ENCODE measurements at regions not wholly inside any gene's neighbourhood (a gene's known extent, or its start where the extent isn't known, plus 50 kb on each side); places are given as distances from the start of the nearest gene placed in this dataset.
A peak's percentile ranks its signal among the peaks of the same experiment; 100 is the strongest.

GRCh38 chr16:80107900-80108299, 432.9 kb upstream of the DYNLRB2 start:
- TF ChIP-seq, protein P1, sequence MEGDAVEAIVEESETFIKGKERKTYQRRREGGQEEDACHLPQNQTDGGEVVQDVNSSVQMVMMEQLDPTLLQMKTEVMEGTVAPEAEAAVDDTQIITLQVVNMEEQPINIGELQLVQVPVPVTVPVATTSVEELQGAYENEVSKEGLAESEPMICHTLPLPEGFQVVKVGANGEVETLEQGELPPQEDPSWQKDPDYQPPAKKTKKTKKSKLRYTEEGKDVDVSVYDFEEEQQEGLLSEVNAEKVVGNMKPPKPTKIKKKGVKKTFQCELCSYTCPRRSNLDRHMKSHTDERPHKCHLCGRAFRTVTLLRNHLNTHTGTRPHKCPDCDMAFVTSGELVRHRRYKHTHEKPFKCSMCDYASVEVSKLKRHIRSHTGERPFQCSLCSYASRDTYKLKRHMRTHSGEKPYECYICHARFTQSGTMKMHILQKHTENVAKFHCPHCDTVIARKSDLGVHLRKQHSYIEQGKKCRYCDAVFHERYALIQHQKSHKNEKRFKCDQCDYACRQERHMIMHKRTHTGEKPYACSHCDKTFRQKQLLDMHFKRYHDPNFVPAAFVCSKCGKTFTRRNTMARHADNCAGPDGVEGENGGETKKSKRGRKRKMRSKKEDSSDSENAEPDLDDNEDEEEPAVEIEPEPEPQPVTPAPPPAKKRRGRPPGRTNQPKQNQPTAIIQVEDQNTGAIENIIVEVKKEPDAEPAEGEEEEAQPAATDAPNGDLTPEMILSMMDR (IDR thresholded peaks at IDR 0.05; ENCODE audit: low read depth, low read length): no peak
- H3K4me3 ChIP-seq (ENCODE audit: low read depth, low read length): no peak overlapping the region
- in situ Hi-C loops (cut with HindIII; ENCODE audit: low sequenced_read_pairs): no loop called here
- peak; percentile 15 for DNase-seq (ENCODE audit: low read depth, low spot score)

- in situ Hi-C loops (cut with HindIII; ENCODE audit: low sequenced_read_pairs): no loop called here
- TF ChIP-seq, protein P1 (IDR thresholded peaks at IDR 0.05; ENCODE audit: low read depth, low read length): no peak
- DNase-seq (ENCODE audit: low read depth, low spot score): no peak
- no peak overlapping the region for H3K4me3 ChIP-seq (ENCODE audit: low read depth, low read length)
Observed at GRCh38 chr16:80105751-80106150, 435.0 kb upstream of the DYNLRB2 start.

GRCh38 chr16:80105160-80105559, 435.6 kb upstream of the DYNLRB2 start:
- no peak overlapping the region for H3K4me3 ChIP-seq (ENCODE audit: low read depth, low read length)
- in situ Hi-C loops (cut with HindIII; ENCODE audit: low sequenced_read_pairs): no loop called here
- peak; percentile 36 for DNase-seq (ENCODE audit: low read depth, low spot score)
- TF ChIP-seq, protein P1 (IDR thresholded peaks at IDR 0.05; ENCODE audit: low read depth, low read length): no peak

GRCh38 chr16:80104401-80104800, 436.4 kb upstream of the DYNLRB2 start:
- in situ Hi-C loops (cut with HindIII; ENCODE audit: low sequenced_read_pairs): no loop called here
- H3K4me3 ChIP-seq (ENCODE audit: low read depth, low read length): no peak overlapping the region
- TF ChIP-seq, protein P1 (IDR thresholded peaks at IDR 0.05; ENCODE audit: low read depth, low read length): no peak
- DNase-seq (ENCODE audit: low read depth, low spot score): no peak

DNA sequence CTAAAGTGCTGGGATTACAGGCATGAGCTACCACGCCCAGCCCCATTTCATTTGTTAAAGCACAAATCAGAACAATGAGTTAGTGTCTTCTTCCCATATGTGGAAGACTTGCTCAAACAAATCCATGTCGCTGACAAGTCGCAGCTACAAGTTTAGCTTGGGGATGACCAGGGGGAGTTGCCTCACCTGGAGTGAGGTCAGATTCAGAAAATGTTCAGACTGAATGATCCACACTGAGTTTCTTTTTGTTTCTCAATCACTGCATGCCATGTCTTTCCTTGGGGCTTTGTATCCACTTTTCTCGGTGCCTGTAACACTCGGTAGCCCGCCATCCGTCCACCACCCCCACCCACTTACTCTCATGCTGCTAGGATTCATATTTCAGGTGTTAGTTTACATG, 437.3 kb upstream of the DYNLRB2 start:
- no peak overlapping the region for H3K4me3 ChIP-seq (ENCODE audit: low read depth, low read length)
- no peak for DNase-seq (ENCODE audit: low read depth, low spot score)
- in situ Hi-C loops (cut with HindIII; ENCODE audit: low sequenced_read_pairs): no loop called here
- TF ChIP-seq, protein P1 (IDR thresholded peaks at IDR 0.05; ENCODE audit: low read depth, low read length): no peak

- TF ChIP-seq, protein P1 (IDR thresholded peaks at IDR 0.05; ENCODE audit: low read depth, low read length): no peak
- in situ Hi-C loops (cut with HindIII; ENCODE audit: low sequenced_read_pairs): no loop called here
- no peak overlapping the region for H3K4me3 ChIP-seq (ENCODE audit: low read depth, low read length)
- peak; percentile 29 for DNase-seq (ENCODE audit: low read depth, low spot score)
Observed at GRCh38 chr16:80100846-80101451, 439.8 kb upstream of the DYNLRB2 start.
